ENCODE measurements at regions not wholly inside any gene's neighbourhood (a gene's known extent, or its start where the extent isn't known, plus 50 kb on each side); places are given as distances from the start of the nearest gene placed in this dataset.

GRCh38 chr4:81828991-81829390 lies 357.3 kb upstream of the RASGEF1B start:
- no peak for TF ChIP-seq POLR2AphosphoS5 (IDR thresholded peaks at IDR 0.05; ENCODE audit: low read depth, low read length)
- TF ChIP-seq POLR2A (IDR thresholded peaks at IDR 0.05; ENCODE audit: low read depth, low read length) = no peak
